ENCODE measurements at regions not wholly inside any gene's neighbourhood (a gene's known extent, or its start where the extent isn't known, plus 50 kb on each side); places are given as distances from the start of the nearest gene placed in this dataset.

- no peak for DNase-seq
These were observed 165.1 kb downstream of the HAUS1 start for GRCh38 chr18:46269275-46269674.

- DNase-seq, result no peak
These were observed 167.3 kb downstream of the HAUS1 start for GRCh38 chr18:46271488-46271887.

GRCh38 chr18:46273861-46274260, 169.7 kb downstream of the HAUS1 start:
- DNase-seq, result no peak

GRCh38 chr18:46274266-46274665, 170.1 kb downstream of the HAUS1 start:
- DNase-seq, result no peak

GRCh38 chr18:46275370-46275769, 171.2 kb downstream of the HAUS1 start:
- no peak for DNase-seq

- no peak for DNase-seq
These were observed 172.6 kb downstream of the HAUS1 start for GRCh38 chr18:46276748-46277147.

GRCh38 chr18:46278481-46279465, 174.6 kb downstream of the HAUS1 start:
- DNase-seq, result no peak

GRCh38 chr18:46279673-46280072, 175.5 kb downstream of the HAUS1 start:
- no peak for DNase-seq

- peak; percentile 57 for DNase-seq
These were observed 177.3 kb downstream of the HAUS1 start for GRCh38 chr18:46281185-46282176.

GRCh38 chr18:46282177-46282570, 178.0 kb downstream of the HAUS1 start:
- no peak for DNase-seq

GRCh38 chr18:46282646-46283045, 178.5 kb downstream of the HAUS1 start:
- DNase-seq, result no peak

- DNase-seq, result no peak
These were observed 179.1 kb downstream of the HAUS1 start for GRCh38 chr18:46283268-46283667.

- no peak for DNase-seq
These were observed 179.7 kb downstream of the HAUS1 start for GRCh38 chr18:46283895-46284295.

- no peak for DNase-seq
These were observed 185.3 kb downstream of the HAUS1 start for GRCh38 chr18:46289463-46289862.

- DNase-seq, result no peak
These were observed 185.7 kb downstream of the HAUS1 start for GRCh38 chr18:46289931-46290330.

- DNase-seq, result no peak
These were observed 186.3 kb downstream of the HAUS1 start for GRCh38 chr18:46290440-46291020.

GRCh38 chr18:46291149-46291548, 187.0 kb downstream of the HAUS1 start:
- no peak for DNase-seq

- DNase-seq, result no peak
These were observed 189.6 kb downstream of the HAUS1 start for GRCh38 chr18:46293742-46294181.

GRCh38 chr18:46294318-46294717, 190.1 kb downstream of the HAUS1 start:
- no peak for DNase-seq

GRCh38 chr18:46294751-46295150, 190.6 kb downstream of the HAUS1 start:
- DNase-seq, result no peak

GRCh38 chr18:46295416-46295815, 191.2 kb downstream of the HAUS1 start:
- DNase-seq, result no peak

- DNase-seq, result no peak
These were observed 192.5 kb downstream of the HAUS1 start for GRCh38 chr18:46296656-46297055.

GRCh38 chr18:46297124-46297523, 192.9 kb downstream of the HAUS1 start:
- no peak for DNase-seq

Data from activated naive CD4-positive, alpha-beta T cell treated with anti-CD3 and anti-CD28 coated beads, Interleukin-2, amount 50 U/mL, for 16 hours (primary cell).